HepG2 (cell line): ENCODE measurements at regions not wholly inside any gene's neighbourhood (a gene's known extent, or its start where the extent isn't known, plus 50 kb on each side); places are given as distances from the start of the nearest gene placed in this dataset.

Source experiments
- ARHGAP35 ChIP-seq: sonication (generic); formaldehyde crosslinking; IDR thresholded peaks from 2 replicates; pipeline ENCODE4 v1.9.0; 2022; ENCODE audit warnings: mild to moderate bottlenecking, inconsistent platforms, moderate library complexity, missing genetic modification reagents, borderline replicate concordance
- CSRNP1 ChIP-seq: sonication (generic); formaldehyde crosslinking; IDR thresholded peaks from 2 replicates; pipeline ENCODE4 v1.8.1; 2023; ENCODE audit warnings: mild to moderate bottlenecking, missing genetic modification reagents
- CTCF ChIP-seq: sonication (generic); formaldehyde crosslinking; IDR thresholded peaks from 2 replicates; pipeline ENCODE4 v1.5.0; 2020; ENCODE audit warnings: mild to moderate bottlenecking, missing genetic modification reagents, moderate library complexity
- EP300 ChIP-seq, 3 experiments: sonication (generic) in 1 of 3; formaldehyde crosslinking in 1 of 3; IDR thresholded peaks; 2 replicates each; pipeline versions ENCODE4 v1.5.1 to v1.6.1; 2011 to 2020; ENCODE audit warnings: low read depth in 2 of 3, low read length in 2 of 3, borderline replicate concordance in 1 of 3, improper control_type of control experiment in 1 of 3, mild to moderate bottlenecking in 1 of 3, missing genetic modification reagents in 1 of 3, moderate library complexity in 1 of 3
- ZFX ChIP-seq: sonication (generic); formaldehyde crosslinking; IDR thresholded peaks from 2 replicates; pipeline ENCODE4 v1.4.0; 2020; ENCODE audit warnings: mild to moderate bottlenecking, low read depth, missing genetic modification reagents, moderate library complexity
- ZNF512 ChIP-seq: sonication (generic); formaldehyde crosslinking; IDR thresholded peaks from 2 replicates; pipeline ENCODE4 v1.4.0; 2020; ENCODE audit warnings: mild to moderate bottlenecking, missing genetic modification reagents

- TF ChIP-seq CSRNP1 (CRISPR knock-in tag), result no peak
- TF ChIP-seq ARHGAP35, result no peak
- no peak for TF ChIP-seq ZFX (CRISPR knock-in tag)
- no peak for TF ChIP-seq CTCF (CRISPR knock-in tag)
- TF ChIP-seq EP300 (IDR thresholded peaks at IDR 0.05; ENCODE audit: low read depth in 2 of 2, low read length in 2 of 2), result no peak
- no peak for TF ChIP-seq EP300 (CRISPR knock-in tag; IDR thresholded peaks at IDR 0.05; ENCODE audit: borderline replicate concordance)
- no peak for TF ChIP-seq ZNF512 (CRISPR knock-in tag)
Observed at GRCh38 chr18:49708662-49709346, 104.5 kb downstream of the ACAA2 start.
